A673 (cell line): ENCODE measurements at regions not wholly inside any gene's neighbourhood (a gene's known extent, or its start where the extent isn't known, plus 50 kb on each side); places are given as distances from the start of the nearest gene placed in this dataset.
"Not testable (repeated sequence)": the region's sequence is repeated elsewhere in the genome, so short reads cannot be mapped to it uniquely, and the experiment has no call there.

Source experiments
- BruUV-seq: library from RNA; stranded (reverse); fragments of 400-500 nt; replicated peaks from 2 replicates; lab custom pipeline; 2021; lab: Mats Ljungman, UMichigan
- CTCF ChIA-PET: fragments of 300-600 bp; sonication (Branson Sonifier 250); formaldehyde crosslinking; loops from one replicate; lab custom pipeline; 2022; ENCODE audit warnings: antibody characterized with exemption; lab: Charles Lee
- POLR2A ChIA-PET: fragments of 300-600 bp; sonication (Branson Sonifier 250); formaldehyde crosslinking; loops from one replicate; lab custom pipeline; 2022; ENCODE audit warnings: antibody characterized with exemption; ENCODE audit not compliant: low non-redundant PET; lab: Charles Lee
- DNase-seq: peaks from one replicate; pipeline ENCODE4 v3.0.0-alpha.2; 2015; ENCODE audit warnings: low spot score
- H3K27ac ChIP-seq: fragments of 200-600 bp; sonication (generic); 2 replicates; pipeline ENCODE4 v1.5.1; 2016; ENCODE audit warnings: mixed run types, low read depth, mild to moderate bottlenecking, mixed read lengths, antibody characterized with exemption, low read length; ENCODE audit not compliant: poor library complexity, severe bottlenecking
- H3K27me3 ChIP-seq: fragments of 200-600 bp; sonication (generic); replicated peaks from 2 replicates; pipeline ENCODE4 v1.6.1; 2017; ENCODE audit warnings: mixed run types, low read depth, mild to moderate bottlenecking, mixed read lengths, antibody characterized with exemption, low read length; ENCODE audit not compliant: insufficient read depth, poor library complexity
- H3K36me3 ChIP-seq: fragments of 200-600 bp; sonication (generic); 2 replicates; pipeline ENCODE4 v1.6.1; 2016; ENCODE audit warnings: mixed run types, mild to moderate bottlenecking, mixed read lengths, antibody characterized with exemption, low read length; ENCODE audit not compliant: insufficient read depth, poor library complexity, severe bottlenecking
- H3K4me1 ChIP-seq: fragments of 200-600 bp; sonication (generic); 2 replicates; pipeline ENCODE4 v1.6.1; 2017; ENCODE audit warnings: mixed run types, mild to moderate bottlenecking, mixed read lengths, antibody characterized with exemption, low read length; ENCODE audit not compliant: insufficient read depth, poor library complexity, severe bottlenecking
- H3K4me3 ChIP-seq: fragments of 200-600 bp; sonication (generic); 2 replicates; pipeline ENCODE4 v1.5.1; 2016; ENCODE audit warnings: low read depth, mixed run types, mild to moderate bottlenecking, mixed read lengths, low read length; ENCODE audit not compliant: poor library complexity, severe bottlenecking
- H3K9me3 ChIP-seq: fragments of 200-600 bp; sonication (generic); 2 replicates; pipeline ENCODE4 v1.6.1; 2016; ENCODE audit warnings: mixed run types, low read depth, mild to moderate bottlenecking, mixed read lengths, antibody characterized with exemption, low read length; ENCODE audit not compliant: poor library complexity, severe bottlenecking
- CTCF ChIP-seq: fragments of 300-800, 200-600 bp; sonication (generic); conservative IDR thresholded peaks from 2 replicates; pipeline ENCODE4 v1.5.1; 2017; ENCODE audit warnings: low read depth, mild to moderate bottlenecking, antibody characterized with exemption, low read length, moderate library complexity, mixed read lengths
- EZH2 ChIP-seq: fragments of 200-600 bp; sonication (generic); IDR thresholded peaks from 2 replicates; pipeline ENCODE4 v1.6.1; 2017; ENCODE audit warnings: borderline replicate concordance, low read depth, mild to moderate bottlenecking, mixed read lengths, antibody characterized with exemption, low read length; ENCODE audit not compliant: poor library complexity, severe bottlenecking
- intact Hi-C: fragments of 100-400 bp; cut with micrococcal nuclease; formaldehyde crosslinking; loops from one replicate; pipeline ENCODE4 v1.10.0; 2022; ENCODE audit not compliant: unreplicated experiment

GRCh38 chr6:19571176-19571575 lies 266.0 kb upstream of the ID4 start:
- no peak overlapping the region for H3K4me3 ChIP-seq
- ChIA-PET POLR2A (interaction anchor here (0.6 kb wide), 1 partner anchor 16 kb away, joined by 3 read pairs; no protein-coding TSS in a partner anchor), CTCF (no interaction called here)
- intact Hi-C loops = no loop called here
- no peaks in the 10 kb centered on the region for H3K36me3 ChIP-seq
- no TSS peak for BruUV-seq
- no peaks in the 10 kb centered on the region for H3K9me3 ChIP-seq
- no peaks in the 10 kb centered on the region for H3K27me3 ChIP-seq
- no peak overlapping the region for H3K27ac ChIP-seq
- TF ChIP-seq EZH2 = no peak
- TF ChIP-seq CTCF = no peak
- H3K4me1 ChIP-seq = no peaks in the 10 kb centered on the region
- DNase-seq = no peak

DNA sequence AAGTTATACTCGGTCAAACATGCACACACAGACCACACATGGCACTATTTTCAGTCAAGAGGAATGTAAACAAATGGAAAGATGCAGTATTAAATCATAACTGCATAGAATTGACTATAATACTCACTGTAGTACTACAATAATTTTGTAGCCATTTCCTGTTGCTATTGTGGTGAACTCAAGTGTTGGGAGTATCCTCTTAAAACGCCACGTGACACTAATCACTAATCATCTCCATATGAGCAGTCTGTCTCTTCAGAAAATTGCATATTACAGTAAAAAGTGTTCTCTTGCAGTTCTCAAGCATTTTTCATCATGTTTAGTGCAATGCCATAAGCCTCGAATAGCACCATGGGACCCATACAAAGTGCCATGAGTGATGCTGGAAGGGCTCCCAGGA lies 258.7 kb upstream of the ID4 start:
- ChIA-PET POLR2A (no interaction called here), CTCF (no interaction called here)
- peak; percentile 71 for DNase-seq

DNA sequence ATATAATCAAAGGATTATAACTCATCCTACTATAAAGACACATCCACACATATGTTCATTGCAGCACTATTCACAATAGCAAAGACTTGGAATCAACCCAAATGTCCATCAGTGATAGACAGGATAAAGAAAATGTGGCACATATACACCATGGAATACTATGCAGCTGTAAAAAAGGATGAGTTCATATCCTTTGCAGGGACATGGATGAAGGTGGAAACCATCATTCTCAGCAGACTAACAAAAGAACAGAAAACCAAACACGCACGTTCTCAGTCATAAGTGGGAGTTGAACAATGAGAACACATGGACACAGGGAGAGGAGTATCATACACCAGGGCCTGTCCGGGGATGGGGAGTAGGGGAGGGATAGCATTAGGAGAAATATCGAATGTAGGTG lies 253.0 kb upstream of the ID4 start:
- BruUV-seq = not testable (repeated sequence)

More for the DNA sequence above, 258.7 kb upstream of the ID4 start:
- H3K36me3 ChIP-seq = no peaks in the 10 kb centered on the region
- no peak overlapping the region for H3K27ac ChIP-seq
- no peak for TF ChIP-seq EZH2
- no peak for TF ChIP-seq CTCF
- no peaks in the 10 kb centered on the region for H3K27me3 ChIP-seq
- peaks cover 10% of the 10 kb centered on the region for H3K4me1 ChIP-seq
- intact Hi-C loops = no loop called here
- H3K4me3 ChIP-seq = no peak overlapping the region
- H3K9me3 ChIP-seq = no peaks in the 10 kb centered on the region
- no TSS peak for BruUV-seq

GRCh38 chr6:19587238-19587942 lies 249.8 kb upstream of the ID4 start:
- no peaks in the 10 kb centered on the region for H3K9me3 ChIP-seq
- no peaks in the 10 kb centered on the region for H3K36me3 ChIP-seq
- TF ChIP-seq EZH2 = no peak
- TF ChIP-seq CTCF = no peak
- ChIA-PET POLR2A (no interaction called here), CTCF (no interaction called here)
- no peak overlapping the region for H3K27ac ChIP-seq
- H3K27me3 ChIP-seq = no peaks in the 10 kb centered on the region
- H3K4me3 ChIP-seq = no peak overlapping the region
- intact Hi-C loops = no loop called here
- H3K4me1 ChIP-seq = no peaks in the 10 kb centered on the region
- DNase-seq = no peak
- BruUV-seq = no TSS peak

More for the DNA sequence above, 253.0 kb upstream of the ID4 start:
- H3K27ac ChIP-seq, DNase-seq, H3K36me3 ChIP-seq, H3K4me3 ChIP-seq, intact Hi-C loops, H3K9me3 ChIP-seq, H3K4me1 ChIP-seq, H3K27me3 ChIP-seq, POLR2A ChIA-PET, CTCF ChIA-PET: not testable (repeated sequence)
